CD4-positive, alpha-beta T cell treated with Interleukin-15 for 4 hours (primary cell): ENCODE measurements at regions not wholly inside any gene's neighbourhood (a gene's known extent, or its start where the extent isn't known, plus 50 kb on each side); places are given as distances from the start of the nearest gene placed in this dataset.
A peak's percentile ranks its signal among the peaks of the same experiment; 100 is the strongest.

Experiments used
- DNase-seq: peaks from one replicate; pipeline ENCODE4 v3.0.0-alpha.2; 2020; ENCODE audit warnings: low spot score

- DNase-seq: no peak
These were observed 282.1 kb upstream of the ID2 start for GRCh38 chr2:8399731-8400130.

- no peak for DNase-seq
These were observed 281.7 kb upstream of the ID2 start for GRCh38 chr2:8400196-8400595.

GRCh38 chr2:8402222-8402621, 279.6 kb upstream of the ID2 start:
- DNase-seq: no peak

DNA sequence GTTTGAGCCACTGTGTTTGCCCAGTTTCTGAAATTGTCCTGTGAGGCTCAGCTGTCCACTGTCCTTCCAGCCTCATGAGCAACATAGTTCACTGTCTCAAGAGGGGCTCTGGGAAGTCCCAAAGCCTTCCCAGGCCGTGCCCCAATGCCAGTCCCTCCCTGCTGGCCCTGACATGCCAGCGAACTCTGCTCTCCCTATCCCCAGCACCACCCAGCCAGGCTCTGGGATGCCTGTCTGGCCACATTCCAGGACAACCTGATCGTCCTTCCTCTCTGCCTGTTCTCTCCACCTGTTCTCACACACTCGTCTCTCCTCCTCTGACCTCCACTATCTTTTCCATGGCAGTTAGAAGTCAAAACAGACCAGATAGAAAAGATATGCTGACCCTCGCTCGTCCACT, 278.0 kb upstream of the ID2 start:
- no peak for DNase-seq

DNA sequence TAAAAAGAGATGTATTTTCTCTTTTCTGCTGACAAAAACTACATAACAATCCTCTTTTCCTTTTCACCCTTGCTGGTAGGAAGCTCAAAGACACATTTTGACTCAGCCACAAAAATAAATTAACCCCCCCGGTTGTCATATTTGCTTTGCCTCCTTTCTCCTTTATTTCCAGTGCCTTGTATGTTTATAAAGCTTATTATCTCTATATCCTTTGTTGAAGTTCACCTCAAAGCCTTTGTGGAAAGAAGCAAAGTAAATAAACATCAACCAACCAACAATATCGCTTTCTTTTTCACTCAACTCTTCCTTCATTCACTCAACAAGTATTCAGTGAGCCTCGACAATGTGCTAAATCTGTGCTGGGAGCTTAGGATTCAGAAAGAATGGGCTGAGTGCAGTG, 276.5 kb upstream of the ID2 start:
- DNase-seq: no peak

DNA sequence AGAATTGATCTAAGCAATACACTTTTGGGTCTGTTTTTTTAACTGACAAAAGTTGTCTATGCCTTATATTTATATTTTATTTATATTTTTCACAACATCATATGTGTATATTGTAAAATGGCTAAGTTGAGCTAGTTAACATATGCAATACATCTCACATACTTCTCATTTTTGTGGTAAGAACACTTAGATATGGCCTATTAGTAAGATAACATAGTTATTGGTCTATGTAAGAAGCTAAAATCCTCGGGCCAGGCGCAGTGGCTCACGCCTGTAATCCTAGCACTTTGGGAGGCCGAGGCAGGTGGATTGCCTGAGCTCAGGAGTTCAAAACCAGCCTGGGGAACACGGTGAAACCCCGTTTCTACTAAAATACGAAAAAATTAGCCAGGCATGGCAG, 275.6 kb upstream of the ID2 start:
- no peak for DNase-seq

DNA sequence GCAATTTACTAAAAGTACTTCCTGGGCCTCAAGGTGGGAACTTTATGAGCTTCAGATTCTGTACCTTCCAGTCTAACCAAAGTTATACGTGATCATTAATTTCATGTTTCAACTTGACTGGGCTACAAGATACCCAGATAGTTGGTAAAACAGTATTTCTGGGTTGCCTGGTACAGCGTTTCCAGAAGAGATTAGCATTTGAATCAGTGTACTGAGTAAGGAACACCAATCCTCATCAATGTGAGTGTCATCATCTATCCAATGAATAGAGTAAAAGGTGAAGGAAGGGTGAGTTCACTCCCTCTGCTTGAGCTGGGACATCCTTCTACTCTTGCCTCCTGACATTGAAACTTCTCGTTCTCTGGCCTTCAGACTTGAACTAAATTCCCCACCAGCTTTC, 274.5 kb upstream of the ID2 start:
- DNase-seq: no peak

- DNase-seq: peak; percentile 65
These were observed 273.0 kb upstream of the ID2 start for GRCh38 chr2:8408560-8409460.

GRCh38 chr2:8409461-8410260, 272.2 kb upstream of the ID2 start:
- no peak for DNase-seq

- no peak for DNase-seq
These were observed 269.8 kb upstream of the ID2 start for GRCh38 chr2:8412082-8412481.

DNA sequence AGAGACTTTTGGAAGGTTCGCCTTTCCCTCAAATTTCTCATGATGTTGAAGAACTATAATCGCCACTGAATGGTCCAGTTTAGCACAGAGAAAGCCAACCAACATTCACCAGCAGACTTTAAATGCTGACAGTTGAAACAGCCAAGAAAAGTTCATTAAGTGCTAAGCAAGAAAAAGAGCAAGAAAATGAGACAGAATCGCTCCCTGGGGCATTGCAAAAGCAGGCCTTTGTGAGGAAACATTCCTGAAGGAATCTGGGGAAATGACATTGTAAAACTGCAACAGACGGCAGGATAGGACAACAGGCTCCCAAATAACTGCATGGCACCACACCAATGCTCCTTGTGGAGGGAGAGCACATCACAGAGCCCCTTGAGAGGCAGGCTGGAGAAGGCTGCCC, 269.3 kb upstream of the ID2 start:
- no peak for DNase-seq

DNA sequence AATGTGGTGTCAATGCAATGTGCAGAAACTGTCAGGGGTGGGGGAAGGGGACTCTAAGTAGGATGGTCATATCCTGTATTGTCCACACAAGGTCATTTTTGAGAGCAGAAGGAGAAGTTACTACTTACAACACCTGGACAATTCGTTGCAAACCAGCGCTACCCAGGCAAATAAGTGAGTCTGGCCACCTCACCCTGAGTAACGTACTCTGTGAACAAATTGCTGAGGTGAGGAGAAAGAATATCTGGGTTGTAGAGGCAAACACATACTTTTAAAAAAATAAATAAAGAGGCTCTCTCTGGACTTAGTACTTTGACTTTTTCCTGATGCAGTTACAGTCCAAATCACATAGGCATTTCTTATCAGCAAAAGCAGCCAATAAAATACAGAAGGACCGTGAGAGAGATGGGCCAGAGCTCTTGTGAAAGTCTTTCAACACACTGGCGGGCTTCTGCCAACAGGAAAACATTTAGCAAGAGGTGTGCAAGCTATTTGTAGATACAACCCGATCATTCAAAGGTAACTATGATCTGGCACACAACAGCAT, 268.2 kb upstream of the ID2 start:
- no peak for DNase-seq

DNA sequence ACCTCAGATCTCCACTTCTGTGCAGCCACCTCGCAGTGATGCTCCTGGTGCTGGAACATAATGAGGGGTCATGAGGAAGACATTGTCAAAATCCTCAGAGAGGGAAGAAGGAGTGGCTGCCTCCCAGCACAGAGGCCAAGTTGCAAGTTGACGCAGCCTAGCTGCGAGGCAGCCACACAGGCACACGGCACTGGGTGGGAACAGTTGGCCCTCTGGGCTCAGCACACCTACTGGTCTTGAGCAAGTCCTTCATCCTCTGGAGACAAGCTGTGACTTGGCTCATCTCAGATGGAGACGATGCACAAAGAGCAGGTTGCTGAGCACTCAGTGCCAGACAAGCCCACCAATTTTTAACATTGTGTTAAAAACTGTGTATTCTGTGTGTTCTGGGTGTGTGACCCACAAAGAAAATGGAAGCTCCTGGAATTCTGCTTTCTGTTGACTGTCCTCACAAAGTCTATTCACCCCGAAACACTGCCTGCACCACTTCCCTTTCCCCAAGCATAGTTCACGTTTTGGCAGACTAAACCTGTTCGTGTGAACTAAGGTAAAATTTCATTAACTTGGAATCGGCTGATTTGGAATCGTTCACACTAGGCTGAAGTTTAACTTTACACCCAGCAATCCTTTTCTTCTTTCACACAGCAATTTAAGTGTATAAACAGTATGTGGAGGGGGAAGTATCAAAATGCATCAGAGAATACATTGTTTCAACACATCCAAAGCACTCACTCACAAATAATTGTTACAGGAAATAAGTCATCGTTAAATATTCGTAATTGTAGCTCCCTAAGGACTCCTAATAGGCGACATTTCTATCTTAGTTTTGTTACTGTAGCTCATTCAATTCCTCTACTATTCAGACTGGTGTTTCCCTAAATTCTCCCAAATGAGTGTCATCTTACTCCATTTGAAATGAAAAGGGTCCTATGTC, 266.6 kb upstream of the ID2 start:
- no peak for DNase-seq

- no peak for DNase-seq
These were observed 265.8 kb upstream of the ID2 start for GRCh38 chr2:8416001-8416571.

- DNase-seq: no peak
These were observed 264.7 kb upstream of the ID2 start for GRCh38 chr2:8416849-8417832.

DNA sequence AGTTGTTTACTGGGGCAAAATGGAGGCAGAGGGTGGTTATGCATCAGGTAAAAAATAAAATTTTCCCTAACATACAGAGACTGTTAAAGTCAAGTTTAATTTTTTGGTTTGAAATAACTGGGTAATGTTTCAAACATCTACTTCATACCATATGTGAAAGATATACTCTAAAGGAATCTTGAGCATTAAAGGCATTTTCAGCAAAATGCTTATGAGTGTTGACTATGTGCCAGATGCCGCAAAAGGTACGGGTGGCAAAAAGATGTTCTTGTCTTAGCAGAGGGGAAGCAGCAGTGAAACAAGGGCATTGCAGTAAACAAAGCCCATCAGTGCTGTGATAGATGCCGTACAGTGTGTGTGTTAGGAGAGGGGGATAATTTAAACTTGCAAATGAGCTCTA, 263.1 kb upstream of the ID2 start:
- DNase-seq: no peak

- DNase-seq: no peak
These were observed 260.0 kb upstream of the ID2 start for GRCh38 chr2:8421658-8422449.

- DNase-seq: no peak
These were observed 259.4 kb upstream of the ID2 start for GRCh38 chr2:8422450-8422800.
